ENCODE measurements at regions not wholly inside any gene's neighbourhood (a gene's known extent, or its start where the extent isn't known, plus 50 kb on each side); places are given as distances from the start of the nearest gene placed in this dataset.
"Not testable (repeated sequence)": the region's sequence is repeated elsewhere in the genome, so short reads cannot be mapped to it uniquely, and the experiment has no call there.

- no peak for DNase-seq
Measured at GRCh38 chr4:177957596-177958360, 515.5 kb upstream of the AGA start.

- DNase-seq, result no peak
Measured at GRCh38 chr4:177960566-177960965, 518.3 kb upstream of the AGA start.

GRCh38 chr4:177961761-177962380 is 519.6 kb upstream of the AGA start:
- no peak for DNase-seq

GRCh38 chr4:177964061-177964460 is 521.8 kb upstream of the AGA start:
- no peak for DNase-seq

- DNase-seq, result no peak
Measured at GRCh38 chr4:177964693-177965168, 522.5 kb upstream of the AGA start.

- DNase-seq, result no peak
Measured at GRCh38 chr4:177967328-177967727, 525.1 kb upstream of the AGA start.

GRCh38 chr4:177968817-177969442 is 526.7 kb upstream of the AGA start:
- no peak for DNase-seq

GRCh38 chr4:177974461-177974860 is 532.2 kb upstream of the AGA start:
- no peak for DNase-seq

- DNase-seq, result no peak
Measured at GRCh38 chr4:177975315-177975987, 533.2 kb upstream of the AGA start.

- DNase-seq, result no peak
Measured at GRCh38 chr4:177986236-177986635, 544.0 kb upstream of the AGA start.

- no peak for DNase-seq
Measured at GRCh38 chr4:177987896-177988295, 545.7 kb upstream of the AGA start.

- DNase-seq, result no peak
Measured at GRCh38 chr4:177989503-177990201, 547.4 kb upstream of the AGA start.

- DNase-seq, result no peak
Measured at GRCh38 chr4:178003098-178003657, 560.9 kb upstream of the AGA start.

GRCh38 chr4:178010596-178010995 is 568.4 kb upstream of the AGA start:
- DNase-seq, result no peak

- not testable (repeated sequence) for DNase-seq
Measured at GRCh38 chr4:178015046-178015445, 572.8 kb upstream of the AGA start.

GRCh38 chr4:178026999-178027398 is 584.8 kb upstream of the AGA start:
- DNase-seq, result no peak

GRCh38 chr4:178027796-178028195 is 585.6 kb upstream of the AGA start:
- DNase-seq, result no peak

- DNase-seq, result no peak
Measured at GRCh38 chr4:178028481-178028880, 586.2 kb upstream of the AGA start.

GRCh38 chr4:178037459-178038214 is 595.4 kb upstream of the AGA start:
- DNase-seq, result no peak

GRCh38 chr4:178056996-178057395 is 614.8 kb upstream of the AGA start:
- DNase-seq, result no peak

- DNase-seq, result no peak
Measured at GRCh38 chr4:178063568-178063967, 621.3 kb upstream of the AGA start.
